ENCODE measurements at regions not wholly inside any gene's neighbourhood (a gene's known extent, or its start where the extent isn't known, plus 50 kb on each side); places are given as distances from the start of the nearest gene placed in this dataset.

GRCh38 chr22:48960576-48960975, 867.1 kb downstream of the BRD1 start:
- no peaks in the 10 kb centered on the region for H3K9me2 ChIP-seq (replicated peaks; ENCODE audit: low read depth, low read length)
- H3K27me3 ChIP-seq (ENCODE audit: insufficient read depth, low read length, poor library complexity, severe bottlenecking): no peaks in the 10 kb centered on the region
- no peaks in the 10 kb centered on the region for H3K4me1 ChIP-seq (ENCODE audit: insufficient read depth, low read length, poor library complexity, severe bottlenecking)
- no peaks in the 10 kb centered on the region; the same call in 1 of the 2 replicates for H3K9me3 ChIP-seq (ENCODE audit: insufficient read depth, low read depth, low read length)
- no peak overlapping the region for H2AFZ ChIP-seq (ENCODE audit: low read length)
- no peak overlapping the region for H3K4me2 ChIP-seq (ENCODE audit: low read depth, low read length, poor library complexity, severe bottlenecking)
- H3K4me3 ChIP-seq (ENCODE audit: low read length, poor library complexity, severe bottlenecking): no peak overlapping the region
- H3K79me2 ChIP-seq (ENCODE audit: insufficient read depth, low read length): no peaks in the 10 kb centered on the region
- no peaks in the 10 kb centered on the region for H4K20me1 ChIP-seq (ENCODE audit: insufficient read depth, low read length, poor library complexity, severe bottlenecking)
- no peaks in the 10 kb centered on the region for H3F3A ChIP-seq (ENCODE audit: low read depth)
- H3K36me3 ChIP-seq (ENCODE audit: insufficient read depth, low read length): no peaks in the 10 kb centered on the region
- no peak overlapping the region for H3K9ac ChIP-seq (ENCODE audit: low read depth, low read length, poor library complexity, severe bottlenecking)
- TF ChIP-seq EZH2phosphoT487 (IDR thresholded peaks at IDR 0.05; ENCODE audit: borderline replicate concordance): no peak
- TF ChIP-seq CTCF (conservative IDR thresholded peaks at IDR 0.05; ENCODE audit: low read length): no peak

GRCh38 chr22:48959496-48959895, 868.2 kb downstream of the BRD1 start:
- H3K79me2 ChIP-seq (ENCODE audit: insufficient read depth, low read length): no peaks in the 10 kb centered on the region
- no peaks in the 10 kb centered on the region for H3K9me2 ChIP-seq (replicated peaks; ENCODE audit: low read depth, low read length)
- no peaks in the 10 kb centered on the region for H3K36me3 ChIP-seq (ENCODE audit: insufficient read depth, low read length)
- H3K9ac ChIP-seq (ENCODE audit: low read depth, low read length, poor library complexity, severe bottlenecking): no peak overlapping the region
- H2AFZ ChIP-seq (ENCODE audit: low read length): no peak overlapping the region
- H3K27me3 ChIP-seq (ENCODE audit: insufficient read depth, low read length, poor library complexity, severe bottlenecking): no peaks in the 10 kb centered on the region
- TF ChIP-seq EZH2phosphoT487 (IDR thresholded peaks at IDR 0.05; ENCODE audit: borderline replicate concordance) (no peak), CTCF (conservative IDR thresholded peaks at IDR 0.05; ENCODE audit: low read length) (no peak)
- no peaks in the 10 kb centered on the region for H4K20me1 ChIP-seq (ENCODE audit: insufficient read depth, low read length, poor library complexity, severe bottlenecking)
- H3K4me3 ChIP-seq (ENCODE audit: low read length, poor library complexity, severe bottlenecking): no peak overlapping the region
- no peaks in the 10 kb centered on the region for H3K4me1 ChIP-seq (ENCODE audit: insufficient read depth, low read length, poor library complexity, severe bottlenecking)
- no peaks in the 10 kb centered on the region for H3F3A ChIP-seq (ENCODE audit: low read depth)
- H3K4me2 ChIP-seq (ENCODE audit: low read depth, low read length, poor library complexity, severe bottlenecking): no peak overlapping the region
- H3K9me3 ChIP-seq (ENCODE audit: insufficient read depth, low read depth, low read length): no peaks in the 10 kb centered on the region; the same call in 1 of the 2 replicates

- no peak overlapping the region for H2AFZ ChIP-seq (ENCODE audit: low read length)
- no peaks in the 10 kb centered on the region; the same call in 1 of the 2 replicates for H3K9me3 ChIP-seq (ENCODE audit: insufficient read depth, low read depth, low read length)
- TF ChIP-seq EZH2phosphoT487 (IDR thresholded peaks at IDR 0.05; ENCODE audit: borderline replicate concordance): no peak
- no peaks in the 10 kb centered on the region for H3F3A ChIP-seq (ENCODE audit: low read depth)
- H4K20me1 ChIP-seq (ENCODE audit: insufficient read depth, low read length, poor library complexity, severe bottlenecking): no peaks in the 10 kb centered on the region
- no peak overlapping the region for H3K9ac ChIP-seq (ENCODE audit: low read depth, low read length, poor library complexity, severe bottlenecking)
- H3K4me1 ChIP-seq (ENCODE audit: insufficient read depth, low read length, poor library complexity, severe bottlenecking): no peaks in the 10 kb centered on the region
- H3K36me3 ChIP-seq (ENCODE audit: insufficient read depth, low read length): no peaks in the 10 kb centered on the region
- H3K4me2 ChIP-seq (ENCODE audit: low read depth, low read length, poor library complexity, severe bottlenecking): no peak overlapping the region
- H3K4me3 ChIP-seq (ENCODE audit: low read length, poor library complexity, severe bottlenecking): no peak overlapping the region
- no peaks in the 10 kb centered on the region for H3K9me2 ChIP-seq (replicated peaks; ENCODE audit: low read depth, low read length)
- no peaks in the 10 kb centered on the region for H3K27me3 ChIP-seq (ENCODE audit: insufficient read depth, low read length, poor library complexity, severe bottlenecking)
- no peaks in the 10 kb centered on the region for H3K79me2 ChIP-seq (ENCODE audit: insufficient read depth, low read length)
Observed at GRCh38 chr22:48957987-48958321, 869.7 kb downstream of the BRD1 start.

- no peak overlapping the region for H3K4me3 ChIP-seq (ENCODE audit: low read length, poor library complexity, severe bottlenecking)
- H3K79me2 ChIP-seq (ENCODE audit: insufficient read depth, low read length): no peaks in the 10 kb centered on the region
- no peak overlapping the region for H2AFZ ChIP-seq (ENCODE audit: low read length)
- no peaks in the 10 kb centered on the region for H3K27me3 ChIP-seq (ENCODE audit: insufficient read depth, low read length, poor library complexity, severe bottlenecking)
- H3F3A ChIP-seq (ENCODE audit: low read depth): no peaks in the 10 kb centered on the region
- no peak overlapping the region for H3K4me2 ChIP-seq (ENCODE audit: low read depth, low read length, poor library complexity, severe bottlenecking)
- peaks cover 5% of the 10 kb centered on the region; the same call in 1 of the 2 replicates for H3K9me3 ChIP-seq (ENCODE audit: insufficient read depth, low read depth, low read length)
- H3K9me2 ChIP-seq (replicated peaks; ENCODE audit: low read depth, low read length): no peaks in the 10 kb centered on the region
- no peaks in the 10 kb centered on the region for H3K4me1 ChIP-seq (ENCODE audit: insufficient read depth, low read length, poor library complexity, severe bottlenecking)
- no peak overlapping the region for H3K9ac ChIP-seq (ENCODE audit: low read depth, low read length, poor library complexity, severe bottlenecking)
- no peaks in the 10 kb centered on the region for H4K20me1 ChIP-seq (ENCODE audit: insufficient read depth, low read length, poor library complexity, severe bottlenecking)
- no peaks in the 10 kb centered on the region for H3K36me3 ChIP-seq (ENCODE audit: insufficient read depth, low read length)
- TF ChIP-seq CTCF (conservative IDR thresholded peaks at IDR 0.05; ENCODE audit: low read length) (no peak), EZH2phosphoT487 (IDR thresholded peaks at IDR 0.05; ENCODE audit: borderline replicate concordance) (no peak)
Observed at GRCh38 chr22:48957311-48957986, 870.2 kb downstream of the BRD1 start.
